ENCODE measurements at regions not wholly inside any gene's neighbourhood (a gene's known extent, or its start where the extent isn't known, plus 50 kb on each side); places are given as distances from the start of the nearest gene placed in this dataset.

DNA sequence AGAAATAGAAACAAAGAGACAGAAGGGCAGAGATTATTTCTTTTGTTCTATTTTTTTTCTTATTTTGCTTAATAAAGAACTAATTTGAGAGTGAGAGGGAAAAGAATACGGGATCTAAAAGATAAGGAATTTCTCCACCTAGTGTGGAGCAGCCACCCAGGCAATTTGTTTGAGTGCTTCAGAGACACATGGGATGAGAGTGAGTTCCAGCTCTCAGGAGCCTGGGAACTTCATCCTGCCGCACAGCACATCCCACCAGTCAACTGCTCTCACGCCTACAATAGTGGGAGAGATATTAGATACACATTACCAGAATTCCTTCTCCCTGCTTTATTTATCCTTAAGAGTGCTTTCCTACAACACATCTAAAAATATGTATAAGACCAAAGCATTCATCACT is 946.4 kb downstream of the PDHA2 start:
- no TSS peak for BruUV-seq (replicated peaks)
- Mint-ChIP-seq H3K4me3 (ENCODE audit: low read depth, unreplicated experiment) (no peak overlapping the region), H3K36me3 (ENCODE audit: insufficient read depth, unreplicated experiment) (no peaks in the 10 kb centered on the region), H3K4me1 (ENCODE audit: low read depth, unreplicated experiment) (no peaks in the 10 kb centered on the region), H3K27ac (ENCODE audit: unreplicated experiment) (no peak overlapping the region), H3K9me3 (ENCODE audit: low read depth, unreplicated experiment) (no peaks in the 10 kb centered on the region), H3K27me3 (ENCODE audit: unreplicated experiment) (no peaks in the 10 kb centered on the region)
- CTCF ChIA-PET: no interaction called here
- no peak for DNase-seq
- TF ChIP-seq, protein P1, sequence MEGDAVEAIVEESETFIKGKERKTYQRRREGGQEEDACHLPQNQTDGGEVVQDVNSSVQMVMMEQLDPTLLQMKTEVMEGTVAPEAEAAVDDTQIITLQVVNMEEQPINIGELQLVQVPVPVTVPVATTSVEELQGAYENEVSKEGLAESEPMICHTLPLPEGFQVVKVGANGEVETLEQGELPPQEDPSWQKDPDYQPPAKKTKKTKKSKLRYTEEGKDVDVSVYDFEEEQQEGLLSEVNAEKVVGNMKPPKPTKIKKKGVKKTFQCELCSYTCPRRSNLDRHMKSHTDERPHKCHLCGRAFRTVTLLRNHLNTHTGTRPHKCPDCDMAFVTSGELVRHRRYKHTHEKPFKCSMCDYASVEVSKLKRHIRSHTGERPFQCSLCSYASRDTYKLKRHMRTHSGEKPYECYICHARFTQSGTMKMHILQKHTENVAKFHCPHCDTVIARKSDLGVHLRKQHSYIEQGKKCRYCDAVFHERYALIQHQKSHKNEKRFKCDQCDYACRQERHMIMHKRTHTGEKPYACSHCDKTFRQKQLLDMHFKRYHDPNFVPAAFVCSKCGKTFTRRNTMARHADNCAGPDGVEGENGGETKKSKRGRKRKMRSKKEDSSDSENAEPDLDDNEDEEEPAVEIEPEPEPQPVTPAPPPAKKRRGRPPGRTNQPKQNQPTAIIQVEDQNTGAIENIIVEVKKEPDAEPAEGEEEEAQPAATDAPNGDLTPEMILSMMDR (IDR thresholded peaks at IDR 0.05; ENCODE audit: unreplicated experiment): no peak
- intact Hi-C loops (cut with micrococcal nuclease; ENCODE audit: unreplicated experiment): no loop called here

GRCh38 chr4:96787766-96788165 is 947.9 kb downstream of the PDHA2 start:
- DNase-seq: no peak
- intact Hi-C loops (cut with micrococcal nuclease; ENCODE audit: unreplicated experiment): no loop called here
- Mint-ChIP-seq H3K27me3 (ENCODE audit: unreplicated experiment) (no peaks in the 10 kb centered on the region), H3K27ac (ENCODE audit: unreplicated experiment) (no peak overlapping the region), H3K9me3 (ENCODE audit: low read depth, unreplicated experiment) (no peaks in the 10 kb centered on the region), H3K4me1 (ENCODE audit: low read depth, unreplicated experiment) (no peaks in the 10 kb centered on the region), H3K4me3 (ENCODE audit: low read depth, unreplicated experiment) (no peak overlapping the region), H3K36me3 (ENCODE audit: insufficient read depth, unreplicated experiment) (no peaks in the 10 kb centered on the region)
- CTCF ChIA-PET: no interaction called here
- TF ChIP-seq, protein P1 (IDR thresholded peaks at IDR 0.05; ENCODE audit: unreplicated experiment): no peak
- no TSS peak for BruUV-seq (replicated peaks)

DNA sequence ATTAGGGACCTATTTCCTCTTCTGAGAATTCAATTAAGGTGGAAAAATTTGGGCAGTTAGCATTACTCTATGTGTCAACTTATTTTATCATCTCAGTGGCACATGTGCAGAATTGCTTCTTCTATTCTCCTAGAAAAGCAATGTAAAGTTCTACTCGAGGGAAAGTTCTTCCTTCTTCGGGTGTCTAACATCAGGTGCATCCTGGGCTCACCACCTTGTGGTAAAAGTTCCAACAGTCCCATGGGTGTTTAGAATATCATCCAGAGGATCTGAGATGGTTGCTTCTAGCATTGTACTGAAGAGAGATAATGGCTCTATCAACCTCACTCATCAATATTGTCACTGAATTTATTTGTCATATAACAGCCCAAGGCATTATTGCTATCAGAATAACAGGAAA is 969.7 kb downstream of the PDHA2 start:
- CTCF ChIA-PET: no interaction called here
- Mint-ChIP-seq H3K36me3 (ENCODE audit: insufficient read depth, unreplicated experiment) (no peaks in the 10 kb centered on the region), H3K4me1 (ENCODE audit: low read depth, unreplicated experiment) (no peaks in the 10 kb centered on the region), H3K4me3 (ENCODE audit: low read depth, unreplicated experiment) (no peak overlapping the region), H3K27ac (ENCODE audit: unreplicated experiment) (no peak overlapping the region), H3K27me3 (ENCODE audit: unreplicated experiment) (no peaks in the 10 kb centered on the region), H3K9me3 (ENCODE audit: low read depth, unreplicated experiment) (no peaks in the 10 kb centered on the region)
- intact Hi-C loops (cut with micrococcal nuclease; ENCODE audit: unreplicated experiment): no loop called here
- BruUV-seq (replicated peaks): no TSS peak
- TF ChIP-seq, protein P1 (IDR thresholded peaks at IDR 0.05; ENCODE audit: unreplicated experiment): no peak
- no peak for DNase-seq

DNA sequence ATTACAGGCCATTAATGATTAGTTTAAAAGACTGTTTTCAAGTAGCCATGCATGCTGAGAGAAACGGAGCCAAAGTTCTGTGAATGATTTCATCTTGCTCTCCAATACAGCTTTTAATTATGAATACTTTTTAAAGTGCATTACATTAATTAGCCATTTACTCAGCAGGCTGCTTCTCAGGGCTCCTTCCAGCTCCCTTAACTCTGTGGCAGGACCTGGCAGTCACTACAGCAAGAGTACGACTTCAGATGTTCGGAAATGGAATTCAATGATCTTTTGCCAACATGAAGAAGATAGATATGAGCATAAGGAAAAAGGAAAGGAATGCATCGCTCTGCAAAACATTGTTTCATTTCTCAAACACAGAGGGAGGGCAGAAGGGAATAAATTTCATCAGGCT is 987.2 kb downstream of the PDHA2 start:
- H3K27ac Mint-ChIP-seq (ENCODE audit: unreplicated experiment): no peak overlapping the region
- H3K9me3 Mint-ChIP-seq (ENCODE audit: low read depth, unreplicated experiment): no peaks in the 10 kb centered on the region
- TF ChIP-seq, protein P1 (IDR thresholded peaks at IDR 0.05; ENCODE audit: unreplicated experiment): no peak
- CTCF ChIA-PET: no interaction called here
- H3K27me3 Mint-ChIP-seq (ENCODE audit: unreplicated experiment): no peaks in the 10 kb centered on the region
- BruUV-seq (replicated peaks): no TSS peak
- DNase-seq: no peak
- no peaks in the 10 kb centered on the region for H3K36me3 Mint-ChIP-seq (ENCODE audit: insufficient read depth, unreplicated experiment)
- intact Hi-C loops (cut with micrococcal nuclease; ENCODE audit: unreplicated experiment): no loop called here
- no peaks in the 10 kb centered on the region for H3K4me1 Mint-ChIP-seq (ENCODE audit: low read depth, unreplicated experiment)
- H3K4me3 Mint-ChIP-seq (ENCODE audit: low read depth, unreplicated experiment): no peak overlapping the region

DNA sequence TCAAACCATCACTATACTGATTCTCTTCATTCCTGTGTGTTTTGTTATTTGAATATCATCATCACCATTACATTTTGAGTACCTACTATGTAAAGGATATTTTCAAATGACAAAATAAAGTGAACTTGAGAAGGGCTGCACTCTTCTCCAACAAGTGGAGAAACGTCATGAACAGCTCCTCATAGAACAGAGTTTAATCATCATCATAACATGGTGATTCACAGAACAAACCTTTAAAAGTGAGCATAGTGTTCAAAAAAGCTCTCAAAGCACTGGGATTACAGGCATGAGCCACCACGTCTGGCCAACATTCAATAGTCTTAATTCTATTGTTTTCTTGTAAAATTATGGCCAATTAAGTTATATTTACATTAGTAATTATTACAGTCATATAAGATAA is 993.9 kb downstream of the PDHA2 start:
- H3K27ac Mint-ChIP-seq (ENCODE audit: unreplicated experiment): no peak overlapping the region
- no peaks in the 10 kb centered on the region for H3K27me3 Mint-ChIP-seq (ENCODE audit: unreplicated experiment)
- BruUV-seq (replicated peaks): no TSS peak
- CTCF ChIA-PET: no interaction called here
- H3K9me3 Mint-ChIP-seq (ENCODE audit: low read depth, unreplicated experiment): no peaks in the 10 kb centered on the region
- intact Hi-C loops (cut with micrococcal nuclease; ENCODE audit: unreplicated experiment): no loop called here
- H3K36me3 Mint-ChIP-seq (ENCODE audit: insufficient read depth, unreplicated experiment): no peaks in the 10 kb centered on the region
- TF ChIP-seq, protein P1 (IDR thresholded peaks at IDR 0.05; ENCODE audit: unreplicated experiment): no peak
- no peaks in the 10 kb centered on the region for H3K4me1 Mint-ChIP-seq (ENCODE audit: low read depth, unreplicated experiment)
- no peak for DNase-seq
- no peak overlapping the region for H3K4me3 Mint-ChIP-seq (ENCODE audit: low read depth, unreplicated experiment)
